Testis (tissue), 2 donors: ENCODE measurements at regions not wholly inside any gene's neighbourhood (a gene's known extent, or its start where the extent isn't known, plus 50 kb on each side); places are given as distances from the start of the nearest gene placed in this dataset.

Experiments
- DNase-seq: peaks from one replicate; pipeline ENCODE4 v3.0.0-alpha.2; 2019
- H3K27ac ChIP-seq, 2 donors: fragments of 200-600 bp; sonication (generic); one replicate each; pipeline ENCODE4 v1.5.1; 2019
- H3K27me3 ChIP-seq: fragments of 200-600 bp; sonication (generic); one replicate; pipeline ENCODE4 v1.5.1; 2019
- H3K36me3 ChIP-seq: fragments of 200-600 bp; sonication (generic); one replicate; pipeline ENCODE4 v1.5.1; 2017; ENCODE audit warnings: low read depth; ENCODE audit errors: missing control alignments
- H3K4me1 ChIP-seq: fragments of 200-600 bp; sonication (generic); one replicate; pipeline ENCODE4 v1.5.1; 2019
- H3K4me3 ChIP-seq, 2 donors: fragments of 200-600 bp; sonication (generic); one replicate each; pipeline ENCODE4 v1.5.1; 2017 to 2019
- H3K9me3 ChIP-seq: fragments of 200-600 bp; sonication (generic); one replicate; pipeline ENCODE4 v1.5.1; 2017
- POLR2A ChIP-seq: fragments of 450-650 bp; IDR thresholded peaks from one replicate; pipeline ENCODE4 v1.6.1; 2017; ENCODE audit warnings: antibody characterized with exemption, mild to moderate bottlenecking, moderate library complexity
- WGBS, 2 donors: methylation state at CpG; one replicate each; pipeline ENCODE4 v1.1.5; 2018; 5-methylcytosine and 5-hydroxymethylcytosine counted together
- intact Hi-C: fragments of 100-400 bp; cut with DNase I; formaldehyde crosslinking; loops from one replicate; pipeline ENCODE4 v1.15.1; 2023; ENCODE audit warnings: low total_unique reads
- TF ChIP-seq, protein P1 (sequence below), 3 experiments: fragments of 450-650 bp in 2 of 3; fragments of 200-600 bp in 1 of 3; sonication (generic) in 1 of 3; IDR thresholded peaks; one replicate each; pipeline ENCODE4 v1.5.1; 2016 to 2019; ENCODE audit warnings: antibody characterized with exemption in 3 of 3, mild to moderate bottlenecking in 2 of 3, moderate library complexity in 1 of 3

DNA sequence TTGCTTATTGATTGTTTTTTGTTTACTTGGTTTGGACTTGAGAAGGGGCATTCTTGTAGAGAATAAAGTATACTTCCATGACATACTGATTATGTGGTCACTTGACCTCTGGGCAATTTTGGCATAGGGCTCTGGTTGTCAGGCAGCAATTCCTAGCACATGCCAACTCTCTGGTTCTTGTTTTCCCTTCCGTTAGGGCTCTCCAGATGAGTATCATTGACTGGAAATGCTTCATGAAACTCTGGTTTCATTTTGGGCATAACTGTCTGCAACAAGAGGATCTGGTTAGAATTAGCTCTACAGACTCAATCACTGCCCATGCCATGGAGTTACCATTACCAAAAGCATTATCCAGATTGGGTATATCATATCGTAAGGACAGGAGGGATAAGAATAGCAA, 1057.9 kb downstream of the FAT4 start:
- Histone ChIP-seq H3K36me3 (no peaks in the 10 kb centered on the region), H3K27me3 (no peaks in the 10 kb centered on the region), H3K9me3 (no peaks in the 10 kb centered on the region), H3K4me1 (no peaks in the 10 kb centered on the region), H3K27ac (no peak overlapping the region), H3K4me3 (no peak overlapping the region)
- 82 to 91% methylated on average over 2 of the region's 2 CpGs for WGBS, 2 donors
- DNase-seq: no peak
- TF ChIP-seq, protein P1, sequence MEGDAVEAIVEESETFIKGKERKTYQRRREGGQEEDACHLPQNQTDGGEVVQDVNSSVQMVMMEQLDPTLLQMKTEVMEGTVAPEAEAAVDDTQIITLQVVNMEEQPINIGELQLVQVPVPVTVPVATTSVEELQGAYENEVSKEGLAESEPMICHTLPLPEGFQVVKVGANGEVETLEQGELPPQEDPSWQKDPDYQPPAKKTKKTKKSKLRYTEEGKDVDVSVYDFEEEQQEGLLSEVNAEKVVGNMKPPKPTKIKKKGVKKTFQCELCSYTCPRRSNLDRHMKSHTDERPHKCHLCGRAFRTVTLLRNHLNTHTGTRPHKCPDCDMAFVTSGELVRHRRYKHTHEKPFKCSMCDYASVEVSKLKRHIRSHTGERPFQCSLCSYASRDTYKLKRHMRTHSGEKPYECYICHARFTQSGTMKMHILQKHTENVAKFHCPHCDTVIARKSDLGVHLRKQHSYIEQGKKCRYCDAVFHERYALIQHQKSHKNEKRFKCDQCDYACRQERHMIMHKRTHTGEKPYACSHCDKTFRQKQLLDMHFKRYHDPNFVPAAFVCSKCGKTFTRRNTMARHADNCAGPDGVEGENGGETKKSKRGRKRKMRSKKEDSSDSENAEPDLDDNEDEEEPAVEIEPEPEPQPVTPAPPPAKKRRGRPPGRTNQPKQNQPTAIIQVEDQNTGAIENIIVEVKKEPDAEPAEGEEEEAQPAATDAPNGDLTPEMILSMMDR (IDR thresholded peaks at IDR 0.05): no peak
- TF ChIP-seq POLR2A: no peak
- intact Hi-C loops: no loop called here

DNA sequence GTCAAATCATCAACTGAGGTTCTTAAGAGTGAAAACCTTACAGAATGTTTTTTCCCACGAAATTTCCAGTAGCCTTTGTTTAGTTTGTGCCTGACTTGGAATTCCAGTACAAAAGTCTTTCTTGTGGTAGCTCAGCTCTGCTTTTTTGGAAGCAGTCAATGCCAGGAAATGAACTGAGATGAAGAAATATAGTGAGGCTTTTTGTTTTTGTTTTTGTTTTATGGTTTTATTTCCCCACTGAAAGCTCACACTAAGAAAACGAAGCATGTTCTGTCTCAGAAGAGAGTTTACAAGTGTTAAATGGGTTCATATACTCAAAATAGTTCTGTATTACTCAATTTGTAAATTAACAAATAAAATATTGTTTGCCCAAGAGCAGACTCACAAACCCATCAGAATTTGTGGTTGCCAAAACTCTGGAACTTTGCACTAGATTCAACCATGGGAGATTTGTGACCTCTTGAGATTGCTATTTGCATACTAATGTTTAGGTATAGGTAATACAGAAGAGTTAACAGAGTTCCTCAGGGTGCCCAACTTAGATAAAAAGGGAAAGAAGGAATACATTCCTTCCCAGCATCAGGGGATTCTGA, 1060.8 kb downstream of the FAT4 start:
- H3K27me3 ChIP-seq: no peaks in the 10 kb centered on the region
- intact Hi-C loops: no loop called here
- DNase-seq: no peak
- H3K4me1 ChIP-seq: no peaks in the 10 kb centered on the region
- H3K9me3 ChIP-seq: no peaks in the 10 kb centered on the region
- no peaks in the 10 kb centered on the region for H3K36me3 ChIP-seq
- H3K27ac ChIP-seq: no peak overlapping the region
- H3K4me3 ChIP-seq: no peak overlapping the region
- WGBS, 2 donors: 54 to 57% methylated on average over 2 of the region's 2 CpGs
- no peak for TF ChIP-seq POLR2A
- TF ChIP-seq, protein P1 (IDR thresholded peaks at IDR 0.05): no peak

DNA sequence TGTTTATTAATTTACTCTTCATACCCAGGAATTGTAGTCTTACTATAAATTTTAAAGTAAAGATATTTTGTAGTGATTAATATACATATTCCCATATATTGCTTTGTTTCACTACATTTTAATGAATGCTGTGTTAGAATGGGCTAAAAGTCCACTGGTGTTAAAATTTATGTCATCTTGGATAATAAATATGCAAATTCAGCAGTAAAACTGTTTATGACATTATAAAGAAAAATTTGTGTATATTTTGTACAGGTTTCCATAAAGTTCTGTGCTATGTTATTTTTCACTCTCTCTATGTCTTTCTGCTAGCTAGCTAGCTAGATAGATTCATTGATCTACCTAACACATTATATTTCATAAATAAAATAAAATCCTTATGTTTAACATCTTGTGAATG, 1071.2 kb downstream of the FAT4 start:
- no peak for DNase-seq
- Histone ChIP-seq H3K4me1 (no peaks in the 10 kb centered on the region), H3K9me3 (no peaks in the 10 kb centered on the region), H3K36me3 (no peaks in the 10 kb centered on the region), H3K27me3 (no peaks in the 10 kb centered on the region), H3K4me3 (no peak overlapping the region), H3K27ac (no peak overlapping the region)
- TF ChIP-seq, protein P1 (IDR thresholded peaks at IDR 0.05): no peak
- TF ChIP-seq POLR2A: no peak
- intact Hi-C loops: no loop called here

DNA sequence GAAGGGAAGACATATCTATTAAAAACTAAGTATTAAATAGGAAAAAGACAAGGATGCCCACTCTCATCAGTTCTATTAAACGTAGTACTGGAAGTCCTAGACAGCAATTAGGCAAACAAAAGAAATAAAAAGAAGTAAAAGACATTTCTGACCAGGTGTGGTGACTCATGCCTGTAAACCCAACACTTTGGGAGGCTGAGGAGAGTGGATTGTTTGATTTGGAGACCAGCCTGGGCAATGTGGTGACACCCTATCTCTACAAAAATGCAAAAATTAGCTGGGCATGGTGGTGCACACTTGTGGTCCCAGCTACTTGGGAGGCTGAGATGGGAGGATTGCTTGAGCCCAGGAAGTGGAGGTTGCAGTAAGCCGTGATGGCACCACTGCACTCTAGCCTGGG, 1071.8 kb downstream of the FAT4 start:
- DNase-seq: no peak
- Histone ChIP-seq H3K27ac (no peak overlapping the region), H3K9me3 (no peaks in the 10 kb centered on the region), H3K27me3 (no peaks in the 10 kb centered on the region), H3K4me1 (no peaks in the 10 kb centered on the region), H3K36me3 (no peaks in the 10 kb centered on the region), H3K4me3 (no peak overlapping the region)
- no peak for TF ChIP-seq POLR2A
- TF ChIP-seq, protein P1 (IDR thresholded peaks at IDR 0.05): no peak
- intact Hi-C loops: no loop called here
- 93 to 96% methylated on average over 2 of the region's 2 CpGs for WGBS, 2 donors

DNA sequence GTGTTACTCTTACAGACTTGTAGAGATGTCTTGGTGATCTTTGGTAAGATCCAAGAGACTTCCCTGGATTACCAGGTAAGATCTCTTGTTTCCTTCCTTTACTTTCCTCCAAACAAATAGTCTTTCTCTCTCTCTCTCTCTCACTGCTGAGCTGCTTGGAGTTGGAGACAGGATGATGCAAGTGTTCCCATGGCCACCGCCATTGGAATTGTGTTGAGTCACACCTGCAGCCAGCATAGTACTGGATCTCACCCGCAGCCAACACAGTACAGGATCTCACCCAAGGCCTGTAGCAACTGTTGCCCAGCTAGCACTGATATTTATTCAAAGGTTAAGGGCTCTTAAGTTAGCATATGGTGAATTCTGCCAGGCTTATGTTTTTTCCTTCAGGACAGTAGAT, 1080.9 kb downstream of the FAT4 start:
- intact Hi-C loops: no loop called here
- TF ChIP-seq, protein P1 (IDR thresholded peaks at IDR 0.05): no peak
- no peak for TF ChIP-seq POLR2A
- 87 to 90% methylated on average over 2 of the region's 2 CpGs for WGBS, 2 donors
- no peaks in the 10 kb centered on the region for H3K27me3 ChIP-seq
- no peaks in the 10 kb centered on the region for H3K4me1 ChIP-seq
- no peaks in the 10 kb centered on the region for H3K36me3 ChIP-seq
- H3K27ac ChIP-seq: no peak overlapping the region
- no peak for DNase-seq
- no peaks in the 10 kb centered on the region for H3K9me3 ChIP-seq
- no peak overlapping the region for H3K4me3 ChIP-seq
